ENCODE measurements at regions not wholly inside any gene's neighbourhood (a gene's known extent, or its start where the extent isn't known, plus 50 kb on each side); places are given as distances from the start of the nearest gene placed in this dataset.
"Not testable (repeated sequence)": the region's sequence is repeated elsewhere in the genome, so short reads cannot be mapped to it uniquely, and the experiment has no call there.

- H3K4me3 Mint-ChIP-seq (ENCODE audit: low read depth): no peak overlapping the region
- TF ChIP-seq, protein P1, sequence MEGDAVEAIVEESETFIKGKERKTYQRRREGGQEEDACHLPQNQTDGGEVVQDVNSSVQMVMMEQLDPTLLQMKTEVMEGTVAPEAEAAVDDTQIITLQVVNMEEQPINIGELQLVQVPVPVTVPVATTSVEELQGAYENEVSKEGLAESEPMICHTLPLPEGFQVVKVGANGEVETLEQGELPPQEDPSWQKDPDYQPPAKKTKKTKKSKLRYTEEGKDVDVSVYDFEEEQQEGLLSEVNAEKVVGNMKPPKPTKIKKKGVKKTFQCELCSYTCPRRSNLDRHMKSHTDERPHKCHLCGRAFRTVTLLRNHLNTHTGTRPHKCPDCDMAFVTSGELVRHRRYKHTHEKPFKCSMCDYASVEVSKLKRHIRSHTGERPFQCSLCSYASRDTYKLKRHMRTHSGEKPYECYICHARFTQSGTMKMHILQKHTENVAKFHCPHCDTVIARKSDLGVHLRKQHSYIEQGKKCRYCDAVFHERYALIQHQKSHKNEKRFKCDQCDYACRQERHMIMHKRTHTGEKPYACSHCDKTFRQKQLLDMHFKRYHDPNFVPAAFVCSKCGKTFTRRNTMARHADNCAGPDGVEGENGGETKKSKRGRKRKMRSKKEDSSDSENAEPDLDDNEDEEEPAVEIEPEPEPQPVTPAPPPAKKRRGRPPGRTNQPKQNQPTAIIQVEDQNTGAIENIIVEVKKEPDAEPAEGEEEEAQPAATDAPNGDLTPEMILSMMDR (IDR thresholded peaks at IDR 0.05; ENCODE audit: unreplicated experiment): no peak
- H3K36me3 Mint-ChIP-seq (ENCODE audit: insufficient read depth): peaks cover 2% of the 10 kb centered on the region
- H3K9me3 Mint-ChIP-seq (ENCODE audit: low read depth): peaks cover 10% of the 10 kb centered on the region
- no peak overlapping the region for H3K27ac Mint-ChIP-seq
- H3K4me1 Mint-ChIP-seq (ENCODE audit: low read depth): peaks cover 9% of the 10 kb centered on the region
- H3K27me3 Mint-ChIP-seq: no peaks in the 10 kb centered on the region
- no peak for DNase-seq (ENCODE audit: low spot score, unreplicated experiment)
Observed at GRCh38 chr11:23873406-23873805, 623.4 kb upstream of the LUZP2 start.

- no peaks in the 10 kb centered on the region for H3K36me3 Mint-ChIP-seq (ENCODE audit: insufficient read depth)
- no peak overlapping the region for H3K27ac Mint-ChIP-seq
- TF ChIP-seq, protein P1 (IDR thresholded peaks at IDR 0.05; ENCODE audit: unreplicated experiment): no peak
- no peak overlapping the region for H3K4me3 Mint-ChIP-seq (ENCODE audit: low read depth)
- no peaks in the 10 kb centered on the region for H3K27me3 Mint-ChIP-seq
- DNase-seq (ENCODE audit: low spot score, unreplicated experiment): no peak
- H3K4me1 Mint-ChIP-seq (ENCODE audit: low read depth): peaks cover 11% of the 10 kb centered on the region
- no peaks in the 10 kb centered on the region for H3K9me3 Mint-ChIP-seq (ENCODE audit: low read depth)
Observed at GRCh38 chr11:23875176-23875850, 621.5 kb upstream of the LUZP2 start.

DNA sequence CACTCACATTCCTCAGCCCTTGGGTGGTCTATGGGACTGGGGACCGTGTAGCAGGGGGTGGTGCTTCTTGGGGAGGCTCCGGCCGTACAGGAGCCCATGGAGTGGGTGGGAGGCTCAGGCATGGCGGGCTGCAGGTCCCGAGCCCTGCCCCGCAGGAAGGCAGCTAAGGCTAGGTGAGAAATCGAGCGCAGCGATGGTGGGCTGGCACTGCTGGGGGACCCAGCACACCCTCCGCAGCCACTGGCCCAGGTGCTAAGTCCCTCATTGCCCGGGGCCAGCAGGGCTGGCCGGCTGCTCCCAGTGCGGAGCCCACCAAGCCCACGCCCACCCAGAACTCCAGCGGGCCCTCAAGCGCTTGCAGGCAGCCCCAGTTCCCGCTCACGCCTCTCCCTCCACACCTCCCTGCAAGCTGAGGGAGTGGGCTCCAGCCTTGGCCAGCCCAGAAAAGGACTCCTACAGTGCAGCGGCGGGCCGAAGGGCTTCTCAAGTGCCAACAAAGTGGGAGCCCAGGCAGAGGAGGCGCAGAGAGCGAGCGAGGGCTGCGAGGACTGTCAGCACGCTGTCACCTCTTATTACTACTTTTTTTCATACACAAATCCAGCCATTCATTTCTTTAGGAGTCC lies 613.3 kb upstream of the LUZP2 start:
- H3K9me3 Mint-ChIP-seq (ENCODE audit: low read depth); H3K27me3 Mint-ChIP-seq; H3K36me3 Mint-ChIP-seq (ENCODE audit: insufficient read depth); H3K4me3 Mint-ChIP-seq (ENCODE audit: low read depth); H3K27ac Mint-ChIP-seq; DNase-seq (ENCODE audit: low spot score, unreplicated experiment); H3K4me1 Mint-ChIP-seq (ENCODE audit: low read depth): not testable (repeated sequence)

- no peak overlapping the region for H3K4me3 Mint-ChIP-seq (ENCODE audit: low read depth)
- no peaks in the 10 kb centered on the region for H3K9me3 Mint-ChIP-seq (ENCODE audit: low read depth)
- H3K36me3 Mint-ChIP-seq (ENCODE audit: insufficient read depth): no peaks in the 10 kb centered on the region
- no peak overlapping the region for H3K27ac Mint-ChIP-seq
- DNase-seq (ENCODE audit: low spot score, unreplicated experiment): no peak
- H3K27me3 Mint-ChIP-seq: no peaks in the 10 kb centered on the region
- H3K4me1 Mint-ChIP-seq (ENCODE audit: low read depth): peaks cover 6% of the 10 kb centered on the region
- TF ChIP-seq, protein P1 (IDR thresholded peaks at IDR 0.05; ENCODE audit: unreplicated experiment): no peak
Observed at GRCh38 chr11:23884341-23884740, 612.5 kb upstream of the LUZP2 start.

GRCh38 chr11:23885801-23886200 lies 611.1 kb upstream of the LUZP2 start:
- TF ChIP-seq, protein P1 (IDR thresholded peaks at IDR 0.05; ENCODE audit: unreplicated experiment): no peak
- Mint-ChIP-seq H3K4me3 (ENCODE audit: low read depth) (no peak overlapping the region), H3K27me3 (no peaks in the 10 kb centered on the region)

DNA sequence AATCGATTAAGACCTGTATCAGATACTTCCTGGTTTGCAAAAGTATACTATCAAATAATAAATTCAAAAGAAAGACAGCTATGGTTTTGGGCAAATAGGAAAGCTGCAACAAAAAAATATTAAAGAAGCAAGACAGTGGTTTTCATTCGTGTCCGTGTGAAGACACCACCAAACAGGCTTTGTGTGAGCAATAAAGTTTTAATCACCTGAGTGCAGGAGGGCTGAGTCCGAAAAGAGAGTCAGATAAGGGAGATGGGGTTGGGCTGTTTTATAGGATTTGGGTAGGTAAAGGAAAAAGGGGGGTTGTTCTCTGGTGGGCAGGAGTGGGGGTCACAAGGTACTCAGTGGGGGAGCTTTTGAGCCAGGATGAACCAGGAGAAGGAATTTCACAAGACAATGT lies 609.7 kb upstream of the LUZP2 start:
- H3K9me3 Mint-ChIP-seq (ENCODE audit: low read depth); H3K36me3 Mint-ChIP-seq (ENCODE audit: insufficient read depth): not testable (repeated sequence)

More at GRCh38 chr11:23885801-23886200, 611.1 kb upstream of the LUZP2 start:
- Mint-ChIP-seq H3K36me3 (ENCODE audit: insufficient read depth) (no peaks in the 10 kb centered on the region), H3K27ac (no peak overlapping the region), H3K4me1 (ENCODE audit: low read depth) (peaks cover 2% of the 10 kb centered on the region), H3K9me3 (ENCODE audit: low read depth) (no peaks in the 10 kb centered on the region)
- no peak for DNase-seq (ENCODE audit: low spot score, unreplicated experiment)

More for the DNA sequence above, 609.7 kb upstream of the LUZP2 start:
- H3K27me3 Mint-ChIP-seq; H3K4me3 Mint-ChIP-seq (ENCODE audit: low read depth); H3K4me1 Mint-ChIP-seq (ENCODE audit: low read depth); DNase-seq (ENCODE audit: low spot score, unreplicated experiment); H3K27ac Mint-ChIP-seq: not testable (repeated sequence)

All from progenitor cell of endocrine pancreas (in vitro differentiated cells).